Fibroblast of pulmonary artery (primary cell): ENCODE measurements at regions not wholly inside any gene's neighbourhood (a gene's known extent, or its start where the extent isn't known, plus 50 kb on each side); places are given as distances from the start of the nearest gene placed in this dataset.
"Not testable (repeated sequence)": the region's sequence is repeated elsewhere in the genome, so short reads cannot be mapped to it uniquely, and the experiment has no call there.

ENCODE experiments used
- DNase-seq: peaks from one replicate; pipeline ENCODE4 v3.0.0-alpha.2; 2010; ENCODE audit warnings: low read depth
- H3K4me3 ChIP-seq: replicated peaks from 2 replicates; pipeline ENCODE4 v1.5.1; 2011; ENCODE audit warnings: low read depth, mild to moderate bottlenecking, control low read depth, low read length, moderate library complexity
- TF ChIP-seq, protein P1 (sequence below): IDR thresholded peaks from 2 replicates; pipeline ENCODE4 v1.5.1; 2011; ENCODE audit warnings: mild to moderate bottlenecking, control low read depth, low read length, inconsistent platforms; ENCODE audit errors: missing control alignments

DNA sequence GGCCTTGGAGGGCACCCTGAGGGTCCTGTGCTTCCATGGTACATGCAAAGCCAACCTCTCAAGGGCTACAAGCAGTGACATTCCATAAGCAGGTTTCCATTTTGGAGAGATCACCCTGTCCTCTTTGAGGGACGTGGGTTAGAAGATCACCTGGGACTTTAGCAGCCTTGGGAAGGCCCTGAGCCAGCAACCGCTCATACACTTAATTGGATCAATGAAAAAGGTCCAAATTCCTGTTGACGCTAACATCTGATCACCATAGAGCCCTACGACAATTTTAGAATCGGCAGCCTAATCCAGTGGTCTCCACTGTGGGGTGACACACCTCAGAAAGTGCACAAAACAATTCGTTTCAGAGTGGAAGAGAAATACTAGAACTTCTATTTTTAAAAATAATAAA, 196.0 kb upstream of the NR3C1 start:
- H3K4me3 ChIP-seq = no peak overlapping the region
- TF ChIP-seq, protein P1, sequence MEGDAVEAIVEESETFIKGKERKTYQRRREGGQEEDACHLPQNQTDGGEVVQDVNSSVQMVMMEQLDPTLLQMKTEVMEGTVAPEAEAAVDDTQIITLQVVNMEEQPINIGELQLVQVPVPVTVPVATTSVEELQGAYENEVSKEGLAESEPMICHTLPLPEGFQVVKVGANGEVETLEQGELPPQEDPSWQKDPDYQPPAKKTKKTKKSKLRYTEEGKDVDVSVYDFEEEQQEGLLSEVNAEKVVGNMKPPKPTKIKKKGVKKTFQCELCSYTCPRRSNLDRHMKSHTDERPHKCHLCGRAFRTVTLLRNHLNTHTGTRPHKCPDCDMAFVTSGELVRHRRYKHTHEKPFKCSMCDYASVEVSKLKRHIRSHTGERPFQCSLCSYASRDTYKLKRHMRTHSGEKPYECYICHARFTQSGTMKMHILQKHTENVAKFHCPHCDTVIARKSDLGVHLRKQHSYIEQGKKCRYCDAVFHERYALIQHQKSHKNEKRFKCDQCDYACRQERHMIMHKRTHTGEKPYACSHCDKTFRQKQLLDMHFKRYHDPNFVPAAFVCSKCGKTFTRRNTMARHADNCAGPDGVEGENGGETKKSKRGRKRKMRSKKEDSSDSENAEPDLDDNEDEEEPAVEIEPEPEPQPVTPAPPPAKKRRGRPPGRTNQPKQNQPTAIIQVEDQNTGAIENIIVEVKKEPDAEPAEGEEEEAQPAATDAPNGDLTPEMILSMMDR = no peak
- DNase-seq = no peak

DNA sequence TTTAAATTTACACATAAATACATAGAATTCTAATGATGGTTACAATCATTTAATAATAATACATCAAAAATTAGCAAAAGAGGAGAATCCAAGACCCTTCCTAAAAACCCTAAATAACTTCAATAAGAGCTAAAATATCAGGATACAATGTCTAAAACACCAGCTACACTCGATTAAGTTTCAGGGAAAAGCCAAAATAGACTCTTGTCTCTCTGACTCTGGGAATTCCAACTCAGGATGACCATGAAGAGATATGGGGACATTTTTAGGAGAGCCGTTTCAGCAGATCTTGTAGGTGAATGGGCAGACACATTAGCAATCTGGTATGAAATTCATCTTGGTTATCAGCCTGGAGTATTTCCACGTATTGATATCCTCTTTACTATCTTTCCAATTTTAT, 193.3 kb upstream of the NR3C1 start:
- no peak overlapping the region for H3K4me3 ChIP-seq
- TF ChIP-seq, protein P1 = no peak
- no peak for DNase-seq

DNA sequence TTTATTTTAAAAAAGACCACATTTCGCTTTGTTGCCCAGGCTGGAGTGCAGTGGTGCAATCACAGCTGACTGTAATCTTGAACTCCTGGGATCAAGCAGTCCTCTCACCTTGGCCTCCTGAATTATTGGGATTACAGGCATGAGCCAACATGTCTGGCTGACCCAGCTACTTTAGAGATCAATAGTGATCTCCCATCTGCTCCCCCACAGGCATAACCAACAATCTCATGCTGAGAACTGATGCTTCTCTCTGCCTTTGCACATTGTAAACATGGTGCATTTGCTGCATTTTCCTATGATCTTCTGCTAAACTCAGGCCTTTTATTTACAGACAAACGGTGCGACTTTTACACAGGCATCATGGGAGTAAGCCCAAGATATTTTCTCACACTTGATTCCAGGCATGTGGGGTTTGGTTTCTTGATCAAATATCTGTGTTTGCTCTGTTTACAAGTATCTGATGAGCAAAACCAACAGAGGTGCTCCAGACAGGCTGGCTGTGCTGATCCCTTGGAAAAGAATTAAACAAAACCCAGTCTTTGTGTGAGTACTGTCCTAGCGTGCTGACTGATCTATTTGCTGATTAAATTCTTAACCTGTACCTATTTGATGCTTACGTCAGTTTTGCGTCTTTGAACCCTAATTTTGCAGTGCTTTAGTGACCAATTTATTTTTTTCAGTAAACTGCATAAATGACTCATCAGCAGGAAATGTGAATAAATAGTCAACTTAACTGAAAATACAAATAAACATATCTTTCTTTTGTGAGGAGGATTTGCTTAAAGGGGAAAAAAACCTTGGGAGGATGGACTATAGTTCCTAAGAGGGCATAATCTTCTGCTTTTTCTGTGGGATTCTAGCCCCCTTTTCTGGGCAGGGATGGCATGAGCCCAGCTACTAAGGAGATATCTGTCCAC, 191.7 kb upstream of the NR3C1 start:
- TF ChIP-seq, protein P1 = no peak
- H3K4me3 ChIP-seq = no peak overlapping the region
- peak; percentile 43 for DNase-seq

DNA sequence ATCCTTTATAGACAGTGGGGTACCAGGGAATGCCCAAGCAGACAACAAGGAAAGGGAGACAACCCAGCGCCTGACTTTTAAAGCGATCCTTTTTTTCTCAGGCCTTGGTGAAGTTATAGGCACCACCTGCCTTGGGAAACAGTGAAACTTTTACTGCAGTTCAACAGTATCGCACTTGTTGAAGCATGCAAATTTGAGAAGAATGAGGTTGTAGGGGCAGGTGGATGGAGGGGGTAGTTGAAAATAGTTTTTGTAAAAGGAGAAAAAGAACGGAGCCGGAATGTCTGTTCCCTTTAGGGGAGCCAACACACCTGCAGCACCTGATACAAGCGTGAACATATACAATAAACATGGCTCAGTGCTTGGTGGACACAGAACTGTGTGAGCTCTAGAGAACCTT, 190.2 kb upstream of the NR3C1 start:
- TF ChIP-seq, protein P1 = no peak
- no peak for DNase-seq
- H3K4me3 ChIP-seq = no peak overlapping the region

DNA sequence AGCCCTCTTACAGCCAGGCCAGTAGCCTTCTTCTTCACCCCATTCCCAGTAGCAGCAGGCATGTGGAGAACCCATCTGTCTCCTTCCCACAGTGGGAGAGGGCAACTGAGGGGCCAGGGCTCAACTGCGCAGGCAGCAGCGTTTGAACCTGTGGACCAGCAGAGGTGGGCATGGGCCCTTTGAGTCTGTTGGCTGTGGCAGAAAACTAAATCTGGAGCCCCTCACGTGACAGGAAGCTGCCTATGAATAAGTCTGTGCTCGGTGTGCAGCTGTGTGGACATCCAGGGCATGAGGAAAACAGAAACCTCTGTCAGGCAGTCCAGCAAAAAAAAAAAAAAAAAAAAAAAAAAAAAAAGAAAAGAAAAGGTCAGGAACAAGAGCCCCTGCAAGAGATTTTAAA, 189.2 kb upstream of the NR3C1 start:
- TF ChIP-seq, protein P1 = no peak
- peak; percentile 74 for DNase-seq
- no peak overlapping the region for H3K4me3 ChIP-seq

DNA sequence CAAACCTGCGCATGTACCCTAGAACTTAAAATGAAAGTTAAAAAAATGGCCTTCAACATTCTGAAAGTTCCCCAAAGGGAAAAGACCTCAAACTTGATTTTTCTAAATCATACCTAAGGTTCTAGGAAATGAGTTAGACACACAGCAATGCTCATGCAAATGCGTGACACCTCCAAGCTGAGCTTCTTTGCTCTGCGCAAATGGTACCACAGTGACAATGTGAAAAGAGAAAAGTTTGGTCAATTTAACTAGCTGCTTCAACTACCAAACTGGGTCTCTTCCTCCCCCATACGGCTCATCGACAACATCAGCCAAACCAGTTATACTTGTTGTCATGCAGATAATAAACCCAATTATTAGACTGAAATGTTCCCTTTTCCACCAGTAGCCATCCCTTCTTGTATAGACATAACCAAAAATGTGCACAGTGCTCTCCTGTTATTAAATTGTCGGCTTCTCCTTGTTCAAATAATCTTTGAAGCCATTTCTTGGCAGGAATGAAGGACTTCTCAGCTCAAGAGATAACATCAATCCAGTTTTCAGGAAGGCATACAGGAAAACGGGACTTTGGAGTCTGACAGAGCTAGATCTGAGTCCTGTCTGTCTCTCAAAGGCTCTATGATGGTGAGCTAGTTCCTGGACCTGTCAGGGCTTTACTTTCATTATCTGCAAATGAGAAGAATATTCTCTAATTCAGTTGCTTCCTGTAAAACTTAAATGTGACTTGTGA, 185.6 kb upstream of the NR3C1 start:
- DNase-seq = no peak
- no peak overlapping the region for H3K4me3 ChIP-seq
- TF ChIP-seq, protein P1 = no peak

DNA sequence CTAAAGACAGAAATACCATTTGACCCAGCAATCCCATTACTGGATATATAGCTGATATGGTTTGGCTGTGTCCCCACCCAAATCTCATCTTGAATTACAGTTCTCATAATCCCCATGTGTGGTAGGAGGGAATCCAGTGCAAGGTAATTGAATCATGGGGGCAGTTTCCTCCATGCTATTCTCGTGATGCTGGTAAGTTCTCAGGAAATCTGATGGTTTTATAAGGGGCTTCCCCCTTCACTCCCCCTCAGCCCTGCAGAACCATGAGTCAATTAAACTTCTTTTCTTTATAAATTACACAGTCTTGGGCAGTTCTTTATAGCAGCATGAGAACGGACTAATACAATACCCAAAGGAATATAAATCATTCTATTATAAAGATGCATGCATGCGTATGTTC, 184.6 kb upstream of the NR3C1 start:
- not testable (repeated sequence) for DNase-seq, H3K4me3 ChIP-seq
